ENCODE measurements at regions not wholly inside any gene's neighbourhood (a gene's known extent, or its start where the extent isn't known, plus 50 kb on each side); places are given as distances from the start of the nearest gene placed in this dataset.
"Not testable (repeated sequence)": the region's sequence is repeated elsewhere in the genome, so short reads cannot be mapped to it uniquely, and the experiment has no call there.

- H3K4me3 ChIP-seq (ENCODE audit: low read depth, low read length), result no peak overlapping the region
- no peak for DNase-seq (ENCODE audit: low read depth)
- TF ChIP-seq, protein P1, sequence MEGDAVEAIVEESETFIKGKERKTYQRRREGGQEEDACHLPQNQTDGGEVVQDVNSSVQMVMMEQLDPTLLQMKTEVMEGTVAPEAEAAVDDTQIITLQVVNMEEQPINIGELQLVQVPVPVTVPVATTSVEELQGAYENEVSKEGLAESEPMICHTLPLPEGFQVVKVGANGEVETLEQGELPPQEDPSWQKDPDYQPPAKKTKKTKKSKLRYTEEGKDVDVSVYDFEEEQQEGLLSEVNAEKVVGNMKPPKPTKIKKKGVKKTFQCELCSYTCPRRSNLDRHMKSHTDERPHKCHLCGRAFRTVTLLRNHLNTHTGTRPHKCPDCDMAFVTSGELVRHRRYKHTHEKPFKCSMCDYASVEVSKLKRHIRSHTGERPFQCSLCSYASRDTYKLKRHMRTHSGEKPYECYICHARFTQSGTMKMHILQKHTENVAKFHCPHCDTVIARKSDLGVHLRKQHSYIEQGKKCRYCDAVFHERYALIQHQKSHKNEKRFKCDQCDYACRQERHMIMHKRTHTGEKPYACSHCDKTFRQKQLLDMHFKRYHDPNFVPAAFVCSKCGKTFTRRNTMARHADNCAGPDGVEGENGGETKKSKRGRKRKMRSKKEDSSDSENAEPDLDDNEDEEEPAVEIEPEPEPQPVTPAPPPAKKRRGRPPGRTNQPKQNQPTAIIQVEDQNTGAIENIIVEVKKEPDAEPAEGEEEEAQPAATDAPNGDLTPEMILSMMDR (IDR thresholded peaks at IDR 0.05; ENCODE audit: insufficient read depth, low read depth, low read length, missing control alignments), result no peak
Measured at GRCh38 chrX:121356139-121356849, 308.9 kb downstream of the GLUD2 start.

- no peak for DNase-seq (ENCODE audit: low read depth)
- no peak overlapping the region for H3K4me3 ChIP-seq (ENCODE audit: low read depth, low read length)
- TF ChIP-seq, protein P1 (IDR thresholded peaks at IDR 0.05; ENCODE audit: insufficient read depth, low read depth, low read length, missing control alignments), result no peak
Measured at GRCh38 chrX:121356850-121357171, 309.4 kb downstream of the GLUD2 start.

GRCh38 chrX:121360280-121360679 is 312.9 kb downstream of the GLUD2 start:
- DNase-seq (ENCODE audit: low read depth), result no peak
- TF ChIP-seq, protein P1 (IDR thresholded peaks at IDR 0.05; ENCODE audit: insufficient read depth, low read depth, low read length, missing control alignments), result no peak
- H3K4me3 ChIP-seq (ENCODE audit: low read depth, low read length), result no peak overlapping the region

- H3K4me3 ChIP-seq (ENCODE audit: low read depth, low read length), result no peak overlapping the region
- TF ChIP-seq, protein P1 (IDR thresholded peaks at IDR 0.05; ENCODE audit: insufficient read depth, low read depth, low read length, missing control alignments), result no peak
- DNase-seq (ENCODE audit: low read depth), result peak; percentile 16
Measured at GRCh38 chrX:121365572-121366161, 318.3 kb downstream of the GLUD2 start.

DNA sequence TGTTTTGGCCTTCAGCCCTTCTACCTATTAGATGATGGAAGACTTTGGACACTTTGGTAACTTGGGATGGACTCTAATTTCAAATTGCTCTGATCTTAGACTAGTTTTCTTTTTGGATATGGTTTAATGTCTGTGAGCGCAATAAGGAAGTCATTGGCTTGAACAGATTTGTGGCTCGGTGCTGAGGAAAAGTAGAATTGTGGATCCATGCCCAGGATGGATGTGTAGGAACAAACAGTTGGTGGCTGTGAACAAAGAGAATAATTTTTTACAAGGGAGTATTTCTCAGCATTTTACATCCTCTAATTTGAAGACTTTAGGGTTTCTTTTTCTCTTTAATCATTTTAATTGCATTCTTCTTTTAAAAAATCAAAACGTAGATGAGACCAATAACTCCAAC is 327.1 kb downstream of the GLUD2 start:
- DNase-seq (ENCODE audit: low read depth), result no peak
- H3K4me3 ChIP-seq (ENCODE audit: low read depth, low read length), result no peak overlapping the region
- TF ChIP-seq, protein P1 (IDR thresholded peaks at IDR 0.05; ENCODE audit: insufficient read depth, low read depth, low read length, missing control alignments), result no peak

DNA sequence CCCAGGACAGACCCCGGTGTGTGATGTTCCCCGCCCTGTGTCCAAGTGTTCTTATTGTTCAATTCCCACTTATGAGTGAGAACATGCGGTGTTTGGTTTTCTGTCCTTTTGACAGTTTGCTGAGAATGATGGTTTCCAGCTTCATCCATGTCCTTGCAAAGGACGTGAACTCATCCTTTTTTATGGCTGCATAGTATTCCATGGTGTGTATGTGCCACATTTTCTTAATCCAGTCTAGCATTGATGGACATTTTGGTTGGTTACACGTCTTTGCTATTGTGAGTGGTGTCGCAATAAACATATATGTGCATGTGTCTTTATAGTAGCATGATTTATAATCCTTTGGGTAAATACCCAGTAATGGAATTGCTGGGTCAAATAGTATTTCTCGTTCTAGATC is 334.5 kb downstream of the GLUD2 start:
- DNase-seq (ENCODE audit: low read depth); H3K4me3 ChIP-seq (ENCODE audit: low read depth, low read length): not testable (repeated sequence)

DNA sequence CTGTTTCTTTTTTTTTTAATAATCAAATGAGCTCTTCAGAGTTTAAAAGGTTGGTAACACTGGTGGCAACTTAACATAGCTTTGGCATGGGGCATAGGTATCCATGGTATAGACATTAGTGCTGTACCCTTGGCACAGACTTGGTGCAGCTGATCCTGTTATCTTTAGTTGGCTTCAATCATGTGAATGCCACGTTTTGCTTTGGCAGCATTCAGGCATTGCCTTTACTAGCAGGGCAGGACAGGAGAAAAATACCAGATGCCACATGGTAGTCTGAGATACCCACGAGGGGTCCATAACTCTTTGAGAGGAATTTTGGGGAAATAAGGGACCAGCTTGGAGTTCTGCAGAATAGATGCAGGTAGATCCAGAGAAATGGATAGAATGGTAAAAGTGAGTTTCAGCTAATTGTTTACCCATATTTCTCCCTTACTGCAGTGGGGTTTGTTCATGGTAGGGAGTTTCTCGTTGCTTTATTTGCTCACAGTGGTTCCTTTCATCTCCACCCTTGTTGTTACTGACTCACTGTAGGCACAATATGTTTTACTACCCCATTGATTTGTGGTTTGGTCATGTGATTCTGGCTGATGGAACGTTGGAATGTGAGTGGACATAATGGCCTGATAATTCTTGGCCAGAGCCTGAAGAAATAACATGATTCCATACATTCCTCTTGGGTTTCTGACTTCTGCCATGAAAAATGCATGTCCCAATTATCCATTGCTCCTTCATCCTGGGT is 342.7 kb downstream of the GLUD2 start:
- no peak for DNase-seq (ENCODE audit: low read depth)
- no peak overlapping the region for H3K4me3 ChIP-seq (ENCODE audit: low read depth, low read length)
- TF ChIP-seq, protein P1 (IDR thresholded peaks at IDR 0.05; ENCODE audit: insufficient read depth, low read depth, low read length, missing control alignments), result no peak
